Natural killer cell (primary cell): ENCODE measurements at regions not wholly inside any gene's neighbourhood (a gene's known extent, or its start where the extent isn't known, plus 50 kb on each side); places are given as distances from the start of the nearest gene placed in this dataset.
A peak's percentile ranks its signal among the peaks of the same experiment; 100 is the strongest.
"Not testable (repeated sequence)": the region's sequence is repeated elsewhere in the genome, so short reads cannot be mapped to it uniquely, and the experiment has no call there.

Experiments used
- ATAC-seq, 3 donors: fragments of 150-1000 bp in 2 of 3; fragments of 200-7000 bp in 1 of 3; cut with Tn5 transposase; 1 replicate in 1 of 3; 2 replicates in 2 of 3; pipeline ENCODE4 v1.10.0; 2021; ENCODE audit warnings: mild to moderate bottlenecking in 2 of 3, moderate library complexity in 2 of 3
- DNase-seq, 2 donors: peaks; one replicate each; pipeline versions ENCODE4 v3.0.0 to v3.0.0-alpha.2; 2013 to 2021; ENCODE audit warnings: mixed read lengths in 1 of 2
- H3K27ac ChIP-seq: one replicate; pipeline ENCODE4 v1.5.1; 2013; ENCODE audit warnings: mild to moderate bottlenecking, low read length
- H3K27me3 ChIP-seq: one replicate; pipeline ENCODE4 v1.6.1; 2013; ENCODE audit warnings: low read length; ENCODE audit not compliant: control insufficient read depth, insufficient read depth
- H3K36me3 ChIP-seq: one replicate; pipeline ENCODE4 v1.6.1; 2013; ENCODE audit warnings: low read length; ENCODE audit not compliant: control insufficient read depth, insufficient read depth
- H3K4me1 ChIP-seq: one replicate; pipeline ENCODE4 v1.6.1; 2013; ENCODE audit warnings: low read length; ENCODE audit not compliant: control insufficient read depth, insufficient read depth
- H3K4me3 ChIP-seq: one replicate; pipeline ENCODE4 v1.5.1; 2013; ENCODE audit warnings: low read length
- H3K9me3 ChIP-seq: one replicate; pipeline ENCODE4 v1.6.1; 2013; ENCODE audit warnings: low read length; ENCODE audit not compliant: control insufficient read depth, insufficient read depth
- H3K27ac Mint-ChIP-seq, 2 donors: one replicate each; pipeline ENCODE4 v1.8.0; 2022; ENCODE audit warnings: mild to moderate bottlenecking in 2 of 2, mixed read lengths in 2 of 2, moderate library complexity in 1 of 2
- H3K27me3 Mint-ChIP-seq, 2 donors: one replicate each; pipeline ENCODE4 v1.8.0; 2022; ENCODE audit warnings: low read depth in 2 of 2, mixed read lengths in 2 of 2
- H3K36me3 Mint-ChIP-seq: one replicate; pipeline ENCODE4 v1.8.0; 2022; ENCODE audit warnings: mixed read lengths
- H3K4me1 Mint-ChIP-seq, 2 donors: one replicate each; pipeline ENCODE4 v1.8.0; 2022; ENCODE audit warnings: mixed read lengths in 2 of 2
- H3K4me3 Mint-ChIP-seq: one replicate; pipeline ENCODE4 v1.8.0; 2022; ENCODE audit warnings: mild to moderate bottlenecking, moderate library complexity, mixed read lengths
- H3K9me3 Mint-ChIP-seq, 2 donors: one replicate each; pipeline ENCODE4 v1.8.0; 2022; ENCODE audit warnings: mixed read lengths in 2 of 2
- WGBS: methylation state at CpG from one replicate; pipeline ENCODE4 v1.1.7; 2013; ENCODE audit warnings: missing lambda C conversion rate; ENCODE audit not compliant: insufficient coverage; 5-methylcytosine and 5-hydroxymethylcytosine counted together
- intact Hi-C: fragments of 100-400 bp; cut with micrococcal nuclease; formaldehyde crosslinking; loops from one replicate; pipeline ENCODE4 v1.14.2; 2022
- TF ChIP-seq, protein P1 (sequence below): fragments of 200-600 bp; IDR thresholded peaks from one replicate; pipeline ENCODE4 v1.8.0; 2022; ENCODE audit warnings: antibody characterized with exemption

DNA sequence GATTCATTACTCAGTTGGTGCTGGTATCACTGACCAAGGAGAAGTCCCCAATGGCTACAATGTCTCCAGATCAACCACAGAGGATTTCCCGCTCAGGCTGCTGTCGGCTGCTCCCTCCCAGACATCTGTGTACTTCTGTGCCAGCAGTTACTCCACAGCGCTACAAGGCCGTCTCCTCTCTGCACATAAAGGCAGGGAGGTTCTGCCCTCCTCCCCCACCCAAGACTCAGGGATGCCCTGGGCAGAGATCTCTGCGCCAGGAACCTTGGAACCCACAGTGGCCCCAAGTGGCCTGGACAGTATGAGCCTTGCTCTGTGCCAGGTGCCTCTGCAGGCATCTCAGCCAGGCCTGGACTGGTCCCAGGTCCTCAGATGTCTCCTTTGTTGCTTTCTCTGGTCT lies 193.4 kb upstream of the PRSS58 start:
- Mint-ChIP-seq H3K27ac (no peak overlapping the region), H3K4me3 (no peak overlapping the region), H3K4me1 (no peaks in the 10 kb centered on the region), H3K9me3 (no peaks in the 10 kb centered on the region), H3K27me3 (peaks cover 0 to 14% of the 10 kb centered on the region in 2 donors), H3K36me3 (no peaks in the 10 kb centered on the region)
- H3K36me3 ChIP-seq: no peaks in the 10 kb centered on the region
- H3K4me1 ChIP-seq: no peaks in the 10 kb centered on the region
- intact Hi-C loops: no loop called here
- H3K4me3 ChIP-seq: no peak overlapping the region
- WGBS: 51% methylated on average over 5 of the region's 5 CpGs
- no peak for DNase-seq
- H3K27ac ChIP-seq: no peak overlapping the region
- ATAC-seq: peak in 1 of 3 donors; percentile 24
- no peaks in the 10 kb centered on the region for H3K9me3 ChIP-seq
- no peaks in the 10 kb centered on the region for H3K27me3 ChIP-seq
- TF ChIP-seq, protein P1, sequence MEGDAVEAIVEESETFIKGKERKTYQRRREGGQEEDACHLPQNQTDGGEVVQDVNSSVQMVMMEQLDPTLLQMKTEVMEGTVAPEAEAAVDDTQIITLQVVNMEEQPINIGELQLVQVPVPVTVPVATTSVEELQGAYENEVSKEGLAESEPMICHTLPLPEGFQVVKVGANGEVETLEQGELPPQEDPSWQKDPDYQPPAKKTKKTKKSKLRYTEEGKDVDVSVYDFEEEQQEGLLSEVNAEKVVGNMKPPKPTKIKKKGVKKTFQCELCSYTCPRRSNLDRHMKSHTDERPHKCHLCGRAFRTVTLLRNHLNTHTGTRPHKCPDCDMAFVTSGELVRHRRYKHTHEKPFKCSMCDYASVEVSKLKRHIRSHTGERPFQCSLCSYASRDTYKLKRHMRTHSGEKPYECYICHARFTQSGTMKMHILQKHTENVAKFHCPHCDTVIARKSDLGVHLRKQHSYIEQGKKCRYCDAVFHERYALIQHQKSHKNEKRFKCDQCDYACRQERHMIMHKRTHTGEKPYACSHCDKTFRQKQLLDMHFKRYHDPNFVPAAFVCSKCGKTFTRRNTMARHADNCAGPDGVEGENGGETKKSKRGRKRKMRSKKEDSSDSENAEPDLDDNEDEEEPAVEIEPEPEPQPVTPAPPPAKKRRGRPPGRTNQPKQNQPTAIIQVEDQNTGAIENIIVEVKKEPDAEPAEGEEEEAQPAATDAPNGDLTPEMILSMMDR: no peak

DNA sequence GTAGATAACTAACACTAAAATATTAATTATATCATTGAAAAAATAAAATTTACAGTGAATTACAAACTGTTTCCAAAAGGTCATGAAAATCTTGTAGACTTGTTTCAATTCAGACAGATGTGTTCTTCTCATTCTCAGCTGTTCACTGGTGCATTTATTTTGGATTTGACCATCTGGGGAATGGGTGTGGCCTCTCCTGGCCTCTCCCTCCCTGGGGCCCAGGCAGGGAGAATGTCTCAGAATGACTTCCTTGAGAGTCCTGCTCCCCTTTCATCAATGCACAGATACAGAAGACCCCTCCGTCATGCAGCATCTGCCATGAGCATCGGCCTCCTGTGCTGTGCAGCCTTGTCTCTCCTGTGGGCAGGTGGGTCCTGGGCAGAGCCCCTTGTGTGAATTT lies 192.8 kb upstream of the PRSS58 start:
- DNase-seq (no peak), ATAC-seq (no peak)
- no peaks in the 10 kb centered on the region for H3K27me3 ChIP-seq
- H3K36me3 ChIP-seq: no peaks in the 10 kb centered on the region
- intact Hi-C loops: no loop called here
- Mint-ChIP-seq H3K27ac (no peak overlapping the region), H3K36me3 (no peaks in the 10 kb centered on the region), H3K4me1 (no peaks in the 10 kb centered on the region), H3K4me3 (no peak overlapping the region), H3K9me3 (no peaks in the 10 kb centered on the region), H3K27me3 (peaks cover 0 to 14% of the 10 kb centered on the region in 2 donors)
- no peak overlapping the region for H3K27ac ChIP-seq
- TF ChIP-seq, protein P1: no peak
- H3K4me3 ChIP-seq: no peak overlapping the region
- no peaks in the 10 kb centered on the region for H3K4me1 ChIP-seq
- H3K9me3 ChIP-seq: no peaks in the 10 kb centered on the region
- 89% methylated on average over 2 of the region's 2 CpGs for WGBS

DNA sequence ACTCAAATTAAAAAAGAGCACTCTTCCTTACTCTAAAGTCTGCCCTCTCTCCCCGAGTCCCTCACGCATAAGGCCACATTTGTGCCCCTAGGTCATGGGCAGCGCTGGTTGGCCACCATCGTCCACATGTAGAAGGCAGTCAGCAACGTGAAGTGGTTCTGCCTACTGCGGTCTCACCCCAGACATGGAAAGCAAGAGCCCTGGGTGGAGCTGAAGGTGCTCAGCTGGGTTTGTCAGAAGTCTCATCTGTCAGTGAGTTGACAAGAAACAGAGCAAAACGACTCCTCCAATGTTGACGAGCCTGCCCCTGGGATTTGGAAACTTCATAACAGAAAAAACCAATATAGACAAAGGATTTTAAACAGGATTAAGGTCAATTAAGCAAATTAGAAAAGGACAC lies 192.3 kb upstream of the PRSS58 start:
- Histone ChIP-seq H3K27ac (no peak overlapping the region), H3K36me3 (no peaks in the 10 kb centered on the region), H3K27me3 (no peaks in the 10 kb centered on the region), H3K9me3 (no peaks in the 10 kb centered on the region), H3K4me1 (no peaks in the 10 kb centered on the region), H3K4me3 (no peak overlapping the region)
- no peaks in the 10 kb centered on the region for H3K36me3 Mint-ChIP-seq
- ATAC-seq (no peak), DNase-seq (no peak)
- H3K27me3 Mint-ChIP-seq: peaks cover 0 to 14% of the 10 kb centered on the region in 2 donors
- no peaks in the 10 kb centered on the region for H3K4me1 Mint-ChIP-seq
- TF ChIP-seq, protein P1: no peak
- intact Hi-C loops: no loop called here
- WGBS: 82% methylated on average over 8 of the region's 8 CpGs
- H3K9me3 Mint-ChIP-seq: no peaks in the 10 kb centered on the region
- H3K4me3 Mint-ChIP-seq: no peak overlapping the region
- H3K27ac Mint-ChIP-seq: no peak overlapping the region

DNA sequence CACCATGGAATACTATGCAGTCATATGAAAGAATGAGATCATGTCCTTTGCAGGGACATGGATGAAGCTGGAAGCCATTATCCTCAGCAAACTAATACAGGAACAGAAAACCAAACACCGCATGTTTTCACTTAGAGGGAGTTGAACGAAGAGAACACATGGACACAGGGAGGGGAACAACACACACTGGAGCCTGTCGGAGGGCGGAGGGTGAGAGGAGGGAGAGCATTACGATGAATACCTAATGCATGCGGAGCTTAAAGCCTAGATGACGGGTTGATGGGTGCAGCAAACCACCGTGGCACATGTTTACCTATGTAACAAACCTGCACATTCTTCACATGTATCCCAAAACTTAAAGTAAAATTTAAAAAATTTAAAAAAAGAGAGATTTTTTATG lies 191.0 kb upstream of the PRSS58 start:
- H3K36me3 Mint-ChIP-seq, H3K4me1 Mint-ChIP-seq, intact Hi-C loops, H3K4me1 ChIP-seq, H3K4me3 Mint-ChIP-seq, DNase-seq, ATAC-seq, H3K27me3 ChIP-seq, H3K36me3 ChIP-seq, H3K27ac ChIP-seq, H3K9me3 ChIP-seq, H3K4me3 ChIP-seq, H3K9me3 Mint-ChIP-seq, H3K27ac Mint-ChIP-seq: not testable (repeated sequence)
- peaks cover 0 to 16% of the 10 kb centered on the region in 2 donors for H3K27me3 Mint-ChIP-seq
- 95% methylated on average over 8 of the region's 8 CpGs for WGBS
